K562 (cell line): ENCODE measurements at regions not wholly inside any gene's neighbourhood (a gene's known extent, or its start where the extent isn't known, plus 50 kb on each side); places are given as distances from the start of the nearest gene placed in this dataset.

Experiments
- ATAC-seq: fragments of 200-7000 bp; cut with Tn5 transposase; 3 replicates; pipeline ENCODE4 v1.9.1; 2020; ENCODE audit warnings: moderate library complexity
- BruUV-seq: library from RNA; stranded (reverse); fragments of 400-500 nt; replicated peaks from 2 replicates; lab custom pipeline; 2021; lab: Mats Ljungman, UMichigan
- CTCF ChIA-PET: fragments of 300-600 bp; formaldehyde crosslinking; extraction: SDS; loops from one replicate; lab custom pipeline; 2021; ENCODE audit warnings: low intra/inter-chr PET ratio; lab: Yijun Ruan, JAX
- POLR2A ChIA-PET: fragments of 300-600, 350-650 bp; sonication (Branson Sonifier 250); formaldehyde crosslinking; extraction: SDS; loops from one replicate; lab custom pipeline; 2021; ENCODE audit warnings: antibody characterized with exemption, inconsistent platforms; lab: Yijun Ruan, JAX
- DNase-seq, 4 experiments: peaks; one replicate each; pipeline versions ENCODE4 v3.0.0 to v3.0.0-alpha.2; 2011 to 2018; ENCODE audit warnings: low spot score in 3 of 4, mixed read lengths in 3 of 4; ENCODE audit errors: extremely low read depth in 1 of 4
- FAIRE-seq: peaks from 2 replicates; lab custom pipeline; 2011; peaks lifted over from hg19 to GRCh38; lab: Jason Lieb, UNC
- H2AFZ ChIP-seq: 2 replicates; pipeline ENCODE4 v1.6.0; 2011; ENCODE audit warnings: low read depth, low read length, control low read depth, inconsistent platforms
- H3K27ac ChIP-seq: fragments of 200-600 bp; 3 replicates; pipeline ENCODE4 v1.8.0; 2011; ENCODE audit warnings: low read depth, mild to moderate bottlenecking, control low read depth, inconsistent platforms, low read length, moderate library complexity, mixed read lengths; ENCODE audit errors: extremely low read depth
- H3K27me3 ChIP-seq, 2 experiments: fragments of 300-600 bp in 1 of 2; 2 replicates in 1 of 2; 3 replicates in 1 of 2; pipeline versions ENCODE4 v1.6.0 to v1.8.0; 2011; ENCODE audit warnings: inconsistent platforms in 2 of 2, low read length in 2 of 2, mild to moderate bottlenecking in 1 of 2, mixed read lengths in 1 of 2, moderate library complexity in 1 of 2; ENCODE audit not compliant: control insufficient read depth in 2 of 2, insufficient read depth in 2 of 2
- H3K36me3 ChIP-seq: fragments of 300-600 bp; 3 replicates; pipeline ENCODE4 v1.8.0; 2011; ENCODE audit warnings: mild to moderate bottlenecking, low read length, inconsistent platforms; ENCODE audit not compliant: control insufficient read depth, insufficient read depth
- H3K4me1 ChIP-seq, 2 experiments: fragments of 200-600 bp in 1 of 2; replicated peaks in 1 of 2; 2 replicates in 1 of 2; 3 replicates in 1 of 2; pipeline versions ENCODE4 v1.5.1 to v1.8.0; 2011; ENCODE audit warnings: inconsistent platforms in 2 of 2, low read length in 2 of 2, mild to moderate bottlenecking in 1 of 2, mixed read lengths in 1 of 2, moderate library complexity in 1 of 2; ENCODE audit not compliant: control insufficient read depth in 2 of 2, insufficient read depth in 2 of 2
- H3K4me2 ChIP-seq: 2 replicates; pipeline ENCODE4 v1.6.1; 2011; ENCODE audit warnings: low read length, control low read depth, inconsistent platforms, mixed read lengths; ENCODE audit not compliant: insufficient read depth
- H3K4me3 ChIP-seq: fragments of 200-600 bp; sonication (generic), shearing (Covaris generic); 2 replicates; pipeline ENCODE4 v1.5.1; 2016; ENCODE audit warnings: control low read depth, inconsistent platforms
- H3K79me2 ChIP-seq: fragments of 200-600 bp; 3 replicates; pipeline ENCODE4 v1.8.0; 2011; ENCODE audit warnings: low read length, inconsistent platforms; ENCODE audit not compliant: control insufficient read depth, insufficient read depth
- H3K9ac ChIP-seq, 2 experiments: 2 replicates each; pipeline versions ENCODE4 v1.6.0 to v1.6.1; 2011; ENCODE audit warnings: low read depth in 2 of 2, low read length in 2 of 2, control low read depth in 1 of 2, inconsistent platforms in 1 of 2, mild to moderate bottlenecking in 1 of 2, mixed read lengths in 1 of 2; ENCODE audit not compliant: insufficient read depth in 1 of 2
- H3K9me1 ChIP-seq: one replicate; pipeline ENCODE4 v1.6.0; 2011; ENCODE audit warnings: inconsistent platforms, mild to moderate bottlenecking, low read length, moderate library complexity; ENCODE audit not compliant: control insufficient read depth, insufficient read depth
- H3K9me3 ChIP-seq: replicated peaks from 2 replicates; pipeline ENCODE4 v1.5.1; 2011; ENCODE audit warnings: low read depth, low read length, inconsistent platforms; ENCODE audit not compliant: control insufficient read depth, insufficient read depth
- H4K20me1 ChIP-seq: replicated peaks from 2 replicates; pipeline ENCODE4 v1.6.1; 2011; ENCODE audit warnings: low read length, inconsistent platforms, mixed read lengths; ENCODE audit not compliant: control insufficient read depth, insufficient read depth
- ERF ChIP-seq: fragments of 450-650 bp; formaldehyde crosslinking; IDR thresholded peaks from 2 replicates; pipeline ENCODE4 v1.4.0; 2020; ENCODE audit warnings: mild to moderate bottlenecking, mixed read lengths
- FOS ChIP-seq: IDR thresholded peaks from 3 replicates; pipeline ENCODE4 v1.6.1; 2011; ENCODE audit not compliant: insufficient read length; ENCODE audit errors: extremely low read depth
- ILF3 ChIP-seq: fragments of 450-650 bp; IDR thresholded peaks from 2 replicates; pipeline ENCODE4 v1.6.1; 2018; ENCODE audit warnings: antibody characterized with exemption, mild to moderate bottlenecking, moderate library complexity, borderline replicate concordance
- NFXL1 ChIP-seq: fragments of 450-650 bp; formaldehyde crosslinking; IDR thresholded peaks from 2 replicates; pipeline ENCODE4 v1.4.0; 2021; ENCODE audit warnings: mild to moderate bottlenecking
- PHF20 ChIP-seq: fragments of 450-650 bp; IDR thresholded peaks from 2 replicates; pipeline ENCODE4 v1.6.1; 2018; ENCODE audit not compliant: partially characterized antibody
- PML ChIP-seq: IDR thresholded peaks from 2 replicates; pipeline ENCODE4 v1.6.1; 2012; ENCODE audit warnings: low read length, inconsistent platforms
- PTRF ChIP-seq: fragments of 450-650 bp; IDR thresholded peaks from 2 replicates; pipeline ENCODE4 v1.6.1; 2016; ENCODE audit warnings: mild to moderate bottlenecking, missing genetic modification characterization, missing compliant biosample characterization
- RAD21 ChIP-seq, 2 experiments: fragments of 250-450 bp in 1 of 2; fragments of 450-650 bp in 1 of 2; sonication (Bioruptor Pico) in 1 of 2; formaldehyde crosslinking in 1 of 2; IDR thresholded peaks in 1 of 2; conservative IDR thresholded peaks in 1 of 2; 2 replicates each; pipeline versions ENCODE4 v1.4.0 to v1.8.0; 2020 to 2022; ENCODE audit warnings: mild to moderate bottlenecking in 2 of 2, moderate library complexity in 1 of 2
- RAD51 ChIP-seq: fragments of 450-650 bp; IDR thresholded peaks from 2 replicates; pipeline ENCODE4 v1.7.1; 2016; ENCODE audit warnings: low read depth, mild to moderate bottlenecking, borderline replicate concordance
- SIN3B ChIP-seq: fragments of 450-650 bp; IDR thresholded peaks from 2 replicates; pipeline ENCODE4 v1.6.1; 2017; ENCODE audit warnings: low read depth, mild to moderate bottlenecking, moderate library complexity
- SUPT5H ChIP-seq: fragments of 450-650 bp; IDR thresholded peaks from 2 replicates; pipeline ENCODE4 v1.6.1; 2016
- TBL1XR1 ChIP-seq, 2 experiments: IDR thresholded peaks; 2 replicates each; pipeline ENCODE4 v1.6.1; 2012; ENCODE audit warnings: improper control_type of control experiment in 2 of 2, low read length in 2 of 2, mild to moderate bottlenecking in 1 of 2
- ZEB2 ChIP-seq: fragments of 450-650 bp; IDR thresholded peaks from 2 replicates; pipeline ENCODE4 v1.6.1; 2016
- ZNF121 ChIP-seq: sonication (generic); formaldehyde crosslinking; conservative IDR thresholded peaks from 2 replicates; pipeline ENCODE4 v1.8.0; 2022; ENCODE audit warnings: missing genetic modification reagents
- ZNF431 ChIP-seq: sonication (generic); formaldehyde crosslinking; IDR thresholded peaks from 2 replicates; pipeline ENCODE4 v1.8.0; 2022; ENCODE audit warnings: mild to moderate bottlenecking, missing genetic modification reagents
- WGBS: fragments of 100-300 bp; shearing (Covaris generic); methylation state at CpG from one replicate; pipeline ENCODE4 v1.1.6; 2016; ENCODE audit warnings: low coverage, mixed read lengths; ENCODE audit not compliant: insufficient coverage; ENCODE audit errors: missing lambda C conversion rate; 5-methylcytosine and 5-hydroxymethylcytosine counted together
- in situ Hi-C: fragments of 300-500 bp; cut with MboI; formaldehyde crosslinking; loops from 4 replicates; pipeline ENCODE4 v1.15.0; 2018; ENCODE audit warnings: inconsistent platforms, mixed read lengths
- intact Hi-C: fragments of 100-400 bp; cut with micrococcal nuclease; formaldehyde crosslinking; loops from 2 replicates; pipeline ENCODE4 v1.14.2; 2022
- TF ChIP-seq, protein P1 (sequence below): sonication (generic); formaldehyde crosslinking; IDR thresholded peaks from 2 replicates; pipeline ENCODE4 v1.8.0; 2022; ENCODE audit warnings: mild to moderate bottlenecking, missing genetic modification reagents
- TF ChIP-seq, protein P2 (sequence below): fragments of 250-450 bp; sonication (Bioruptor Pico); IDR thresholded peaks from 2 replicates; pipeline ENCODE4 v1.8.0; 2021; ENCODE audit warnings: mild to moderate bottlenecking, moderate library complexity
- TF ChIP-seq, protein P3 (sequence below): fragments of 450-650 bp; conservative IDR thresholded peaks from 2 replicates; pipeline ENCODE4 v1.6.1; 2016; ENCODE audit warnings: missing genetic modification characterization, low read depth, mild to moderate bottlenecking, missing compliant biosample characterization, moderate library complexity

- TF ChIP-seq, protein P1, sequence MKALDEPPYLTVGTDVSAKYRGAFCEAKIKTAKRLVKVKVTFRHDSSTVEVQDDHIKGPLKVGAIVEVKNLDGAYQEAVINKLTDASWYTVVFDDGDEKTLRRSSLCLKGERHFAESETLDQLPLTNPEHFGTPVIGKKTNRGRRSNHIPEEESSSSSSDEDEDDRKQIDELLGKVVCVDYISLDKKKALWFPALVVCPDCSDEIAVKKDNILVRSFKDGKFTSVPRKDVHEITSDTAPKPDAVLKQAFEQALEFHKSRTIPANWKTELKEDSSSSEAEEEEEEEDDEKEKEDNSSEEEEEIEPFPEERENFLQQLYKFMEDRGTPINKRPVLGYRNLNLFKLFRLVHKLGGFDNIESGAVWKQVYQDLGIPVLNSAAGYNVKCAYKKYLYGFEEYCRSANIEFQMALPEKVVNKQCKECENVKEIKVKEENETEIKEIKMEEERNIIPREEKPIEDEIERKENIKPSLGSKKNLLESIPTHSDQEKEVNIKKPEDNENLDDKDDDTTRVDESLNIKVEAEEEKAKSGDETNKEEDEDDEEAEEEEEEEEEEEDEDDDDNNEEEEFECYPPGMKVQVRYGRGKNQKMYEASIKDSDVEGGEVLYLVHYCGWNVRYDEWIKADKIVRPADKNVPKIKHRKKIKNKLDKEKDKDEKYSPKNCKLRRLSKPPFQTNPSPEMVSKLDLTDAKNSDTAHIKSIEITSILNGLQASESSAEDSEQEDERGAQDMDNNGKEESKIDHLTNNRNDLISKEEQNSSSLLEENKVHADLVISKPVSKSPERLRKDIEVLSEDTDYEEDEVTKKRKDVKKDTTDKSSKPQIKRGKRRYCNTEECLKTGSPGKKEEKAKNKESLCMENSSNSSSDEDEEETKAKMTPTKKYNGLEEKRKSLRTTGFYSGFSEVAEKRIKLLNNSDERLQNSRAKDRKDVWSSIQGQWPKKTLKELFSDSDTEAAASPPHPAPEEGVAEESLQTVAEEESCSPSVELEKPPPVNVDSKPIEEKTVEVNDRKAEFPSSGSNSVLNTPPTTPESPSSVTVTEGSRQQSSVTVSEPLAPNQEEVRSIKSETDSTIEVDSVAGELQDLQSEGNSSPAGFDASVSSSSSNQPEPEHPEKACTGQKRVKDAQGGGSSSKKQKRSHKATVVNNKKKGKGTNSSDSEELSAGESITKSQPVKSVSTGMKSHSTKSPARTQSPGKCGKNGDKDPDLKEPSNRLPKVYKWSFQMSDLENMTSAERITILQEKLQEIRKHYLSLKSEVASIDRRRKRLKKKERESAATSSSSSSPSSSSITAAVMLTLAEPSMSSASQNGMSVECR = no peak
- no peak for TF ChIP-seq ZNF431
- no peak for TF ChIP-seq PHF20
- TF ChIP-seq PML = no peak
- TF ChIP-seq ILF3 = no peak
- no peak for TF ChIP-seq ZEB2
- no peak for TF ChIP-seq ZNF121
- TF ChIP-seq SUPT5H = no peak
These were observed 89.4 kb upstream of the NTRK3 start (continued) for GRCh38 chr15:88345962-88346361.

DNA sequence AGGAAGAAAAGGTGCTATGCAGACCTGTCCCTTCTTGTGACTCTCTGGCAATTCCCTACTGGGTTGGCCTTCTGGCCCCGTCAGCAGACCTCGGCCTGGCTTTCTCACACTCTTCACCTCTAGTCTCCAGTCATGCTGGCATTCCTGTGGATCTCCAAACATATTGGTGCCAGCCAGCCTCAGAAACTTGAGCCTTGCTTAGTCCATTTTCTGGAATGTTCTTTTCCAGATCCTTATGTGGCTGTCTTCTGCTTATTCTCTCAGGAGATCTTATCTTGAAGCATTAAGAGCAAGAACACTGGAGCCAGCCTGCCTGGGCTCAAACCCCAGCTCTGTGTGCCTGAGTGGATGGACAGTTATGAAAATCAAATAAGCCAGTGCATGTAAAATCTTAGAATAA is 88.2 kb upstream of the NTRK3 start:
- H3K27ac ChIP-seq = no peak overlapping the region
- POLR2A ChIA-PET = no interaction called here
- no peak for FAIRE-seq
- H3K79me2 ChIP-seq = no peaks in the 10 kb centered on the region
- intact Hi-C loops = no loop called here
- no TSS peak for BruUV-seq
- no peaks in the 10 kb centered on the region for H3K9me3 ChIP-seq
- no peak for ATAC-seq
- no peak overlapping the region for H3K4me3 ChIP-seq
- H3K4me2 ChIP-seq = no peak overlapping the region
- no peak overlapping the region for H3K9ac ChIP-seq
- H3K4me1 ChIP-seq = no peaks in the 10 kb centered on the region
- WGBS = 0% methylated on average over 2 of the region's 2 CpGs
- in situ Hi-C loops = no loop called here
- CTCF ChIA-PET = no interaction called here
- H2AFZ ChIP-seq = no peak overlapping the region
- DNase-seq = no peak
- H4K20me1 ChIP-seq = no peaks in the 10 kb centered on the region
- no peaks in the 10 kb centered on the region for H3K36me3 ChIP-seq
- no peaks in the 10 kb centered on the region for H3K9me1 ChIP-seq
- H3K27me3 ChIP-seq = peaks cover 0 to 2% of the 10 kb centered on the region in 2 experiments; a peak in 1 of 5 replicates
- TF ChIP-seq, protein P2, sequence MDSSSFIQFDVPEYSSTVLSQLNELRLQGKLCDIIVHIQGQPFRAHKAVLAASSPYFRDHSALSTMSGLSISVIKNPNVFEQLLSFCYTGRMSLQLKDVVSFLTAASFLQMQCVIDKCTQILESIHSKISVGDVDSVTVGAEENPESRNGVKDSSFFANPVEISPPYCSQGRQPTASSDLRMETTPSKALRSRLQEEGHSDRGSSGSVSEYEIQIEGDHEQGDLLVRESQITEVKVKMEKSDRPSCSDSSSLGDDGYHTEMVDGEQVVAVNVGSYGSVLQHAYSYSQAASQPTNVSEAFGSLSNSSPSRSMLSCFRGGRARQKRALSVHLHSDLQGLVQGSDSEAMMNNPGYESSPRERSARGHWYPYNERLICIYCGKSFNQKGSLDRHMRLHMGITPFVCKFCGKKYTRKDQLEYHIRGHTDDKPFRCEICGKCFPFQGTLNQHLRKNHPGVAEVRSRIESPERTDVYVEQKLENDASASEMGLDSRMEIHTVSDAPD = no peak
- TF ChIP-seq PTRF (tag) (no peak), RAD21 (CRISPR knock-in tag; conservative IDR thresholded peaks at IDR 0.05 in 1 of 2, IDR thresholded peaks at IDR 0.05 in 1 of 2) (no peak), RAD51 (no peak), SIN3B (no peak), ERF (CRISPR knock-in tag) (no peak), FOS (no peak), TBL1XR1 (IDR thresholded peaks at IDR 0.05; ENCODE audit: low read length in 2 of 2) (no peak), NFXL1 (CRISPR knock-in tag) (no peak)
- TF ChIP-seq, protein P3, sequence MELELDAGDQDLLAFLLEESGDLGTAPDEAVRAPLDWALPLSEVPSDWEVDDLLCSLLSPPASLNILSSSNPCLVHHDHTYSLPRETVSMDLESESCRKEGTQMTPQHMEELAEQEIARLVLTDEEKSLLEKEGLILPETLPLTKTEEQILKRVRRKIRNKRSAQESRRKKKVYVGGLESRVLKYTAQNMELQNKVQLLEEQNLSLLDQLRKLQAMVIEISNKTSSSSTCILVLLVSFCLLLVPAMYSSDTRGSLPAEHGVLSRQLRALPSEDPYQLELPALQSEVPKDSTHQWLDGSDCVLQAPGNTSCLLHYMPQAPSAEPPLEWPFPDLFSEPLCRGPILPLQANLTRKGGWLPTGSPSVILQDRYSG (tag) = no peak
